ENCODE measurements at regions not wholly inside any gene's neighbourhood (a gene's known extent, or its start where the extent isn't known, plus 50 kb on each side); places are given as distances from the start of the nearest gene placed in this dataset.

GRCh38 chr1:171403393-171403792 is 81.9 kb upstream of the PRRC2C start:
- TF ChIP-seq CTCF (IDR thresholded peaks at IDR 0.05; ENCODE audit: low read depth, low read length, missing input control) (no peak), YY1 (IDR thresholded peaks at IDR 0.05) (no peak)
